ENCODE measurements at regions not wholly inside any gene's neighbourhood (a gene's known extent, or its start where the extent isn't known, plus 50 kb on each side); places are given as distances from the start of the nearest gene placed in this dataset.

DNA sequence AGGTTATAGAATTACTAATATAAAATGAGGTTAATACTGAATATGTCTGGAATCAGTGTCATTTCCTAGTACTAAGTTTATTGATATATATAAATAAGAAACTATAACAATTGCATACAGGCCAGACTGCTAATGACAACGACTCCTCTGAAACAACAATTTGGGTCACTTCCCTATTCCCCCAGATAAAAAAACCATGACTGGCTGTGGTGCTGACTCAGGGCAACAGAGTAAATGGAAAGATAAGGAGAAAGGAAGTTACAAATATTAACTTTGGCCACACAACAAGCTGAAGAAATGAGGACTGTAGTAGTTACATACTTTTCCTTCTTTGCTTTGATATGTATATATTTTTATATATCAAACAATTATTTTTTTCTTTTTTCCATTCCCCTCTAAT is 263.7 kb upstream of the PCDH9 start:
- no peak overlapping the region for H3K27ac ChIP-seq
- FAIRE-seq, result no peak
- TF ChIP-seq HOXB13 (CRISPR knock-in tag; IDR thresholded peaks at IDR 0.05; ENCODE audit: low read depth) (no peak), EHMT2 (IDR thresholded peaks at IDR 0.05; ENCODE audit: low read depth) (no peak), EHF (CRISPR knock-in tag; IDR thresholded peaks at IDR 0.05) (no peak), HEYL (CRISPR knock-in tag; IDR thresholded peaks at IDR 0.05) (no peak), BHLHE40 (IDR thresholded peaks at IDR 0.05; ENCODE audit: low read depth, low read length) (no peak), JUN (IDR thresholded peaks at IDR 0.05) (no peak), MAFK (IDR thresholded peaks at IDR 0.05; ENCODE audit: partially characterized antibody) (no peak)
- TF ChIP-seq, protein P1, sequence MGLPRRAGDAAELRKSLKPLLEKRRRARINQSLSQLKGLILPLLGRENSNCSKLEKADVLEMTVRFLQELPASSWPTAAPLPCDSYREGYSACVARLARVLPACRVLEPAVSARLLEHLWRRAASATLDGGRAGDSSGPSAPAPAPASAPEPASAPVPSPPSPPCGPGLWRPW (IDR thresholded peaks at IDR 0.05), result no peak
- TF ChIP-seq, protein P2, sequence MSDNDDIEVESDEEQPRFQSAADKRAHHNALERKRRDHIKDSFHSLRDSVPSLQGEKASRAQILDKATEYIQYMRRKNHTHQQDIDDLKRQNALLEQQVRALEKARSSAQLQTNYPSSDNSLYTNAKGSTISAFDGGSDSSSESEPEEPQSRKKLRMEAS (IDR thresholded peaks at IDR 0.05), result no peak
- no peak overlapping the region for H3K4me2 ChIP-seq
- DNase-seq (ENCODE audit: low read depth in 1 of 2, low spot score in 1 of 2), result no peak
- WGBS (ENCODE audit: missing lambda C conversion rate), result 10% methylated on average over 1 of the region's 1 CpG
- H3K4me1 ChIP-seq, result no peaks in the 10 kb centered on the region
- ChIA-PET POLR2A (no interaction called here), CTCF (no interaction called here)
- H3K4me3 ChIP-seq, result no peak overlapping the region
- no peaks in the 10 kb centered on the region for H3K9me3 ChIP-seq
- ATAC-seq, result no peak

DNA sequence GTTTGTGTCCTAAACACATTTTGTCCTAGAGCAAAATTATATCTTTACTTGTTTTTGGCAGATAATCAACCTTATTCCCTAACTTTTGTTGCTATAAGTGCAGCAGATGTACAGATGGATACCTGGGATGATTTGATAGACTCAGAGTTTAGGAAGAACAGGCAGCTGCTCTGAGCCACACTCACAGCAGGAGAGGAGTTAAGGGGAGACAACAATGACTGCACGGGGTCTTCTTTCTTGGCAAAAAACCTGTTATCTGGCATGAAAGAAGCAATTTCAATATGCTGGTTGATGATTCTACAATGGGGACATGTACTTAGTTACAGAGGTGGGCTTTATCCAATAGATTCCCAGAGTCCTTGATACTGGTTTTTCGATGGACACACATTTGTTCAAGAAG is 258.9 kb upstream of the PCDH9 start:
- 21% methylated on average over 2 of the region's 2 CpGs for WGBS (ENCODE audit: missing lambda C conversion rate)
- Histone ChIP-seq H3K27ac (no peak overlapping the region), H3K4me2 (no peak overlapping the region), H3K4me3 (no peak overlapping the region), H3K9me3 (no peaks in the 10 kb centered on the region), H3K4me1 (no peaks in the 10 kb centered on the region)
- FAIRE-seq, result no peak
- CTCF ChIA-PET, result no interaction called here
- TF ChIP-seq SMC3 (IDR thresholded peaks at IDR 0.05), result no peak
- TF ChIP-seq HEYL (CRISPR knock-in tag; IDR thresholded peaks at IDR 0.05), result no peak
- TF ChIP-seq, protein P3, sequence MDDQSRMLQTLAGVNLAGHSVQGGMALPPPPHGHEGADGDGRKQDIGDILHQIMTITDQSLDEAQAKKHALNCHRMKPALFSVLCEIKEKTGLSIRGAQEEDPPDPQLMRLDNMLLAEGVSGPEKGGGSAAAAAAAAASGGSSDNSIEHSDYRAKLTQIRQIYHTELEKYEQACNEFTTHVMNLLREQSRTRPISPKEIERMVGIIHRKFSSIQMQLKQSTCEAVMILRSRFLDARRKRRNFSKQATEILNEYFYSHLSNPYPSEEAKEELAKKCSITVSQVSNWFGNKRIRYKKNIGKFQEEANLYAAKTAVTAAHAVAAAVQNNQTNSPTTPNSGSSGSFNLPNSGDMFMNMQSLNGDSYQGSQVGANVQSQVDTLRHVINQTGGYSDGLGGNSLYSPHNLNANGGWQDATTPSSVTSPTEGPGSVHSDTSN (IDR thresholded peaks at IDR 0.05), result no peak
- TF ChIP-seq ZSCAN20 (CRISPR knock-in tag; IDR thresholded peaks at IDR 0.05), result no peak
- no peak for TF ChIP-seq NFE2L2 (conservative IDR thresholded peaks at IDR 0.05; ENCODE audit: low read length)
- TF ChIP-seq RARB (CRISPR knock-in tag; IDR thresholded peaks at IDR 0.05), result no peak
- TF ChIP-seq HOXB13 (CRISPR knock-in tag; IDR thresholded peaks at IDR 0.05; ENCODE audit: low read depth), result no peak
- TF ChIP-seq EHF (CRISPR knock-in tag; IDR thresholded peaks at IDR 0.05), result no peak
- TF ChIP-seq JUNB (IDR thresholded peaks at IDR 0.05), result no peak
- no peak for TF ChIP-seq MAFK (IDR thresholded peaks at IDR 0.05; ENCODE audit: partially characterized antibody)
- no peak for ATAC-seq
- POLR2A ChIA-PET, result no interaction called here
- DNase-seq (ENCODE audit: low read depth in 1 of 2, low spot score in 1 of 2), result no peak

DNA sequence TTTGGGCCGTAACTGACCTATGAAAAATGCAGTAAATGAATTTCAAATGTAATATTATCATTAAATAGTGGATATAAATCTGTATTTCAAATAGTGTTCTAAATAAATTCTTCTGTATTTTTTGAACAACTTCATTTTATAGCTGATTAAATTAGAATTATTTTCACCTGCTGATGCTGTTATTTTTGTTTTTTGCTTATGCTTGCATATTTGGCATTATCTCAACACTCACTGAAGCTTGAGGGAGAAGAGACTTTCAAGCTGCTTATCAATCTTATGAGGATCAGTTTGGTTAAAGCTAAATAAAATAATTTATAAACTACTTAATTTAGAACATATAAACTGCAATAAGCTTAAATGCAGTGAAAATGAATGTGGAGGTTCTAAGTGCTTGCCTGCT is 251.3 kb upstream of the PCDH9 start:
- no peak overlapping the region for H3K4me3 ChIP-seq
- ChIA-PET CTCF (no interaction called here), POLR2A (no interaction called here)
- no peak overlapping the region for H3K27ac ChIP-seq
- DNase-seq (ENCODE audit: low read depth in 1 of 2, low spot score in 1 of 2) (no peak), FAIRE-seq (no peak), ATAC-seq (no peak)
- no peaks in the 10 kb centered on the region for H3K9me3 ChIP-seq
- no peaks in the 10 kb centered on the region for H3K4me1 ChIP-seq
- no peak for TF ChIP-seq ZNF302 (CRISPR knock-in tag; IDR thresholded peaks at IDR 0.05)
- H3K4me2 ChIP-seq, result no peak overlapping the region
- 51% methylated on average over 1 of the region's 1 CpG for WGBS (ENCODE audit: missing lambda C conversion rate)

DNA sequence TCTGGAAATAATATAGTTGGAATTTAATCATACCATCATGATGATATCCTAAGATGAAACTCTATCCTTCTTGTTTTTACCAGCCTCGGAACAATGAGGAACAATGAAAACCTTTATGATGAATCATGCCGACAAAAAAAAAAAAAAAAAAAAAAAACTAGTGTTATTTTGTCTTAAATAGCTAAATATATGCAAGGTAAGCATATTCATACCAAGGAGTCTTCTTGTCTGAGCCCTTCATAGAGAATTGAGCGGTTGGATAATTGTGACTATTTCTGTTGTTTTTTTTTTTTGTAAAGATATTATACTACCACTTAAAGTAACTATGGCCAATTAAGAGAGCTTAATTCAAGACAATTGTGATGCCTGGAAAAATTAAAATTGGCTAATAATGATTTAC is 244.0 kb upstream of the PCDH9 start:
- no peak for DNase-seq (ENCODE audit: low read depth in 1 of 2, low spot score in 1 of 2)
- no peak for TF ChIP-seq POLR2A (IDR thresholded peaks at IDR 0.05; ENCODE audit: low read length)
- peak; percentile 68 for TF ChIP-seq MAFK (IDR thresholded peaks at IDR 0.05; ENCODE audit: partially characterized antibody)
- no peak overlapping the region for H3K27ac ChIP-seq
- WGBS (ENCODE audit: missing lambda C conversion rate), result 71% methylated on average over 3 of the region's 3 CpGs
- H3K4me1 ChIP-seq, result no peaks in the 10 kb centered on the region
- no peak overlapping the region for H3K4me2 ChIP-seq
- ChIA-PET POLR2A (no interaction called here), CTCF (no interaction called here)
- H3K9me3 ChIP-seq, result no peaks in the 10 kb centered on the region
- no peak for FAIRE-seq
- no peak overlapping the region for H3K4me3 ChIP-seq
- no peak for ATAC-seq

DNA sequence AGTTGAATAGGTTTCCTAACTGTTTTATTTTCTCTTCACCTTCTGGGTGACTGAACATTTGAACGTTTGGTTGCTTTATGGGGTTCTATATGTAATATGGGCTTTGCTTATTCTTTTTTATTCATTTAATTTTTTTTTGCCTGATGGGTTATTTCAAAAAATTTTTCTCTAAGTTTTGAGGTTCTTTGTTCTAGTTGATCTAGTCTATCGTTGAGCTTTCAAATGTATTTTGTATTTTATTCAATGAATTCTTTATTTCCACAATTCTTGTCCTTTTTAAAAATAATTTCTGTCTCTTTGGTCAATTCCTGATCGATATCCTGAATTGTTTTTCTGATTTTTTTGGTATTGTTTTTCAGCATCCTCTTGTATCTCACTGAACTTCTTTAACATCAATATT is 239.5 kb upstream of the PCDH9 start:
- no peak overlapping the region for H3K27ac ChIP-seq
- H3K4me3 ChIP-seq, result no peak overlapping the region
- ATAC-seq (no peak), FAIRE-seq (no peak), DNase-seq (ENCODE audit: low read depth in 1 of 2, low spot score in 1 of 2) (no peak)
- TF ChIP-seq BHLHE40 (IDR thresholded peaks at IDR 0.05; ENCODE audit: low read depth, low read length) (no peak), JUNB (IDR thresholded peaks at IDR 0.05) (no peak), PHF8 (IDR thresholded peaks at IDR 0.05; ENCODE audit: borderline replicate concordance, low read depth) (no peak)
- no peaks in the 10 kb centered on the region for H3K4me1 ChIP-seq
- H3K9me3 ChIP-seq, result no peaks in the 10 kb centered on the region
- ChIA-PET POLR2A (no interaction called here), CTCF (no interaction called here)
- WGBS (ENCODE audit: missing lambda C conversion rate), result 3% methylated on average over 3 of the region's 3 CpGs
- no peak overlapping the region for H3K4me2 ChIP-seq
